Mucosa of rectum (tissue), 2 donors: ENCODE measurements at regions not wholly inside any gene's neighbourhood (a gene's known extent, or its start where the extent isn't known, plus 50 kb on each side); places are given as distances from the start of the nearest gene placed in this dataset.

Experiments used
- H3K27ac ChIP-seq, 2 donors: one replicate each; pipeline ENCODE4 v1.7.0; 2013; ENCODE audit warnings: inconsistent platforms in 2 of 2, low read depth in 2 of 2, low read length in 2 of 2
- H3K27me3 ChIP-seq, 2 donors: one replicate each; pipeline ENCODE4 v1.7.0; 2013; ENCODE audit warnings: low read length in 2 of 2; ENCODE audit not compliant: control insufficient read depth in 2 of 2, insufficient read depth in 2 of 2
- H3K36me3 ChIP-seq, 2 donors: one replicate each; pipeline ENCODE4 v1.7.0; 2013; ENCODE audit warnings: low read length in 2 of 2; ENCODE audit not compliant: control insufficient read depth in 2 of 2, insufficient read depth in 2 of 2
- H3K4me1 ChIP-seq, 2 donors: one replicate each; pipeline ENCODE4 v1.7.0; 2013; ENCODE audit warnings: low read length in 2 of 2, mild to moderate bottlenecking in 1 of 2; ENCODE audit not compliant: control insufficient read depth in 2 of 2, insufficient read depth in 2 of 2
- H3K4me3 ChIP-seq, 2 donors: one replicate each; pipeline ENCODE4 v1.7.0; 2013; ENCODE audit warnings: low read length in 2 of 2
- H3K9ac ChIP-seq, 2 donors: one replicate each; pipeline ENCODE4 v1.7.0; 2013; ENCODE audit warnings: low read length in 2 of 2, low read depth in 1 of 2, mild to moderate bottlenecking in 1 of 2
- H3K9me3 ChIP-seq, 2 donors: one replicate each; pipeline ENCODE4 v1.7.0; 2013; ENCODE audit warnings: low read length in 2 of 2; ENCODE audit not compliant: control insufficient read depth in 2 of 2
- donor health status: healthy.
- donor health status: Normal muscosa, but diverticular disease.

GRCh38 chr5:97943036-97943435, 760.0 kb upstream of the RIOK2 start:
- Histone ChIP-seq H3K27me3 (no peaks in the 10 kb centered on the region), H3K9me3 (no peaks in the 10 kb centered on the region), H3K4me1 (no peaks in the 10 kb centered on the region), H3K27ac (no peak overlapping the region), H3K9ac (no peak overlapping the region), H3K4me3 (no peak overlapping the region), H3K36me3 (no peaks in the 10 kb centered on the region)

- no peak overlapping the region for H3K4me3 ChIP-seq
- no peaks in the 10 kb centered on the region for H3K36me3 ChIP-seq
- H3K27ac ChIP-seq, result no peak overlapping the region
- no peak overlapping the region for H3K9ac ChIP-seq
- H3K27me3 ChIP-seq, result no peaks in the 10 kb centered on the region
- H3K9me3 ChIP-seq, result no peaks in the 10 kb centered on the region
- H3K4me1 ChIP-seq, result no peaks in the 10 kb centered on the region
These were observed 768.1 kb upstream of the RIOK2 start for GRCh38 chr5:97951139-97951538.

GRCh38 chr5:97955450-97955849, 772.4 kb upstream of the RIOK2 start:
- Histone ChIP-seq H3K4me1 (no peaks in the 10 kb centered on the region), H3K27ac (no peak overlapping the region), H3K9me3 (no peaks in the 10 kb centered on the region), H3K27me3 (no peaks in the 10 kb centered on the region), H3K4me3 (no peak overlapping the region), H3K36me3 (no peaks in the 10 kb centered on the region), H3K9ac (no peak overlapping the region)

- Histone ChIP-seq H3K36me3 (no peaks in the 10 kb centered on the region), H3K27ac (no peak overlapping the region), H3K9ac (no peak overlapping the region), H3K4me1 (no peaks in the 10 kb centered on the region), H3K27me3 (no peaks in the 10 kb centered on the region), H3K4me3 (no peak overlapping the region), H3K9me3 (no peaks in the 10 kb centered on the region)
These were observed 784.2 kb upstream of the RIOK2 start for GRCh38 chr5:97967292-97967691.

- no peaks in the 10 kb centered on the region for H3K4me1 ChIP-seq
- H3K36me3 ChIP-seq, result no peaks in the 10 kb centered on the region
- H3K9ac ChIP-seq, result no peak overlapping the region
- H3K4me3 ChIP-seq, result no peak overlapping the region
- H3K27me3 ChIP-seq, result no peaks in the 10 kb centered on the region
- no peaks in the 10 kb centered on the region for H3K9me3 ChIP-seq
- no peak overlapping the region for H3K27ac ChIP-seq
These were observed 785.3 kb upstream of the RIOK2 start for GRCh38 chr5:97968346-97968745.

GRCh38 chr5:97979740-97980139, 793.7 kb upstream of the RGMB start:
- Histone ChIP-seq H3K27me3 (no peaks in the 10 kb centered on the region), H3K9me3 (no peaks in the 10 kb centered on the region), H3K4me1 (no peaks in the 10 kb centered on the region), H3K9ac (no peak overlapping the region), H3K36me3 (no peaks in the 10 kb centered on the region), H3K27ac (no peak overlapping the region), H3K4me3 (no peak overlapping the region)

- Histone ChIP-seq H3K9ac (no peak overlapping the region), H3K4me1 (no peaks in the 10 kb centered on the region), H3K9me3 (no peaks in the 10 kb centered on the region), H3K36me3 (no peaks in the 10 kb centered on the region), H3K27ac (no peak overlapping the region), H3K27me3 (no peaks in the 10 kb centered on the region), H3K4me3 (no peak overlapping the region)
These were observed 793.2 kb upstream of the RGMB start for GRCh38 chr5:97980291-97980690.

- Histone ChIP-seq H3K4me1 (no peaks in the 10 kb centered on the region), H3K27ac (no peak overlapping the region), H3K27me3 (no peaks in the 10 kb centered on the region), H3K9me3 (no peaks in the 10 kb centered on the region), H3K36me3 (no peaks in the 10 kb centered on the region), H3K4me3 (no peak overlapping the region), H3K9ac (no peak overlapping the region)
These were observed 787.4 kb upstream of the RGMB start for GRCh38 chr5:97986069-97986468.

GRCh38 chr5:97991236-97991635, 782.2 kb upstream of the RGMB start:
- H3K9me3 ChIP-seq, result no peaks in the 10 kb centered on the region
- H3K36me3 ChIP-seq, result no peaks in the 10 kb centered on the region
- no peak overlapping the region for H3K27ac ChIP-seq
- no peaks in the 10 kb centered on the region for H3K4me1 ChIP-seq
- no peak overlapping the region for H3K9ac ChIP-seq
- no peaks in the 10 kb centered on the region for H3K27me3 ChIP-seq
- no peak overlapping the region for H3K4me3 ChIP-seq

- no peaks in the 10 kb centered on the region for H3K4me1 ChIP-seq
- no peak overlapping the region for H3K27ac ChIP-seq
- H3K9me3 ChIP-seq, result no peaks in the 10 kb centered on the region
- no peaks in the 10 kb centered on the region for H3K36me3 ChIP-seq
- H3K4me3 ChIP-seq, result no peak overlapping the region
- H3K27me3 ChIP-seq, result no peaks in the 10 kb centered on the region
- no peak overlapping the region for H3K9ac ChIP-seq
These were observed 774.5 kb upstream of the RGMB start for GRCh38 chr5:97998941-97999340.

GRCh38 chr5:98004463-98004862, 769.0 kb upstream of the RGMB start:
- Histone ChIP-seq H3K4me3 (no peak overlapping the region), H3K27ac (no peak overlapping the region), H3K4me1 (no peaks in the 10 kb centered on the region), H3K9me3 (no peaks in the 10 kb centered on the region), H3K36me3 (no peaks in the 10 kb centered on the region), H3K9ac (no peak overlapping the region), H3K27me3 (no peaks in the 10 kb centered on the region)
